ENCODE measurements at regions not wholly inside any gene's neighbourhood (a gene's known extent, or its start where the extent isn't known, plus 50 kb on each side); places are given as distances from the start of the nearest gene placed in this dataset.

GRCh38 chr16:48963306-48963705, 318.3 kb downstream of the CBLN1 start:
- TF ChIP-seq RXRA (IDR thresholded peaks at IDR 0.05), result no peak
- TF ChIP-seq REST (IDR thresholded peaks at IDR 0.05), result no peak
- no peak for TF ChIP-seq YY1 (IDR thresholded peaks at IDR 0.05)
